Embryonic facial prominence (tissue), 1 donor: ENCODE measurements at regions not wholly inside any gene's neighbourhood (a gene's known extent, or its start where the extent isn't known, plus 50 kb on each side); places are given as distances from the start of the nearest gene placed in this dataset.

Source experiments
- DNase-seq: peaks from one replicate; pipeline ENCODE4 v3.0.0-alpha.2; 2016; ENCODE audit errors: extremely low spot score

- DNase-seq: no peak
Observed at GRCh38 chr1:36721261-36721660, 238.5 kb upstream of the CSF3R start.

- DNase-seq: no peak
Observed at GRCh38 chr1:36717431-36717830, 234.7 kb upstream of the CSF3R start.

- no peak for DNase-seq
Observed at GRCh38 chr1:36715797-36716196, 233.1 kb upstream of the CSF3R start.

- no peak for DNase-seq
Observed at GRCh38 chr1:36714301-36714700, 231.6 kb upstream of the CSF3R start.

GRCh38 chr1:36711480-36711879, 228.8 kb upstream of the CSF3R start:
- DNase-seq: no peak

- DNase-seq: no peak
Observed at GRCh38 chr1:36710951-36711350, 228.2 kb upstream of the CSF3R start.

GRCh38 chr1:36709869-36710481, 227.3 kb upstream of the CSF3R start:
- no peak for DNase-seq

GRCh38 chr1:36708587-36708986, 225.9 kb upstream of the CSF3R start:
- DNase-seq: no peak

GRCh38 chr1:36707221-36707620, 224.5 kb upstream of the CSF3R start:
- DNase-seq: no peak

GRCh38 chr1:36706416-36706815, 223.7 kb upstream of the CSF3R start:
- no peak for DNase-seq

GRCh38 chr1:36705629-36706028, 222.9 kb upstream of the CSF3R start:
- DNase-seq: no peak

- DNase-seq: no peak
Observed at GRCh38 chr1:36703526-36704208, 221.0 kb upstream of the CSF3R start.

GRCh38 chr1:36702963-36703362, 220.2 kb upstream of the CSF3R start:
- DNase-seq: no peak

GRCh38 chr1:36699113-36699911, 216.6 kb upstream of the CSF3R start:
- DNase-seq: no peak

- DNase-seq: no peak
Observed at GRCh38 chr1:36697836-36698605, 215.3 kb upstream of the CSF3R start.

GRCh38 chr1:36696261-36696940, 213.7 kb upstream of the CSF3R start:
- no peak for DNase-seq

GRCh38 chr1:36693603-36694002, 210.9 kb upstream of the CSF3R start:
- DNase-seq: no peak

- DNase-seq: no peak
Observed at GRCh38 chr1:36693161-36693525, 210.4 kb upstream of the CSF3R start.

- no peak for DNase-seq
Observed at GRCh38 chr1:36692465-36693160, 209.9 kb upstream of the CSF3R start.

- no peak for DNase-seq
Observed at GRCh38 chr1:36691374-36691773, 208.7 kb upstream of the CSF3R start.

GRCh38 chr1:36689992-36690391, 207.3 kb upstream of the CSF3R start:
- no peak for DNase-seq
